SU-DHL-6 (cell line): ENCODE measurements at regions not wholly inside any gene's neighbourhood (a gene's known extent, or its start where the extent isn't known, plus 50 kb on each side); places are given as distances from the start of the nearest gene placed in this dataset.

ENCODE experiments used
- H2AFZ ChIP-seq: fragments of 200-600 bp; sonication (generic); 2 replicates; pipeline ENCODE4 v1.6.1; 2014; ENCODE audit warnings: low read depth, mild to moderate bottlenecking, moderate library complexity, mixed read lengths, antibody characterized with exemption, low read length; ENCODE audit not compliant: severe bottlenecking
- H3F3A ChIP-seq: fragments of 200-600 bp; shearing (Covaris generic); 2 replicates; pipeline ENCODE4 v1.6.0; 2016; ENCODE audit warnings: antibody characterized with exemption, mild to moderate bottlenecking; ENCODE audit not compliant: insufficient read depth
- H3K27ac ChIP-seq: fragments of 200-600 bp; sonication (generic); 2 replicates; pipeline ENCODE4 v1.5.1; 2016; ENCODE audit warnings: low read depth, mild to moderate bottlenecking, low read length, moderate library complexity, mixed read lengths
- H3K27me3 ChIP-seq: fragments of 200-600 bp; sonication (generic), shearing (Covaris generic); 2 replicates; pipeline ENCODE4 v1.6.0; 2014; ENCODE audit warnings: mild to moderate bottlenecking, low read length
- H3K36me3 ChIP-seq: fragments of 200-600 bp; sonication (generic); 2 replicates; pipeline ENCODE4 v1.6.1; 2014; ENCODE audit warnings: mild to moderate bottlenecking, low read length, mixed read lengths
- H3K4me2 ChIP-seq: fragments of 300-600, 200-600 bp; shearing (Covaris generic), sonication (generic); 2 replicates; pipeline ENCODE4 v1.6.0; 2014; ENCODE audit warnings: low read length, low read depth, mild to moderate bottlenecking; ENCODE audit not compliant: poor library complexity, severe bottlenecking
- H3K4me3 ChIP-seq: fragments of 200-600 bp; sonication (generic); 2 replicates; pipeline ENCODE4 v1.5.1; 2014; ENCODE audit warnings: antibody characterized with exemption, low read length, mild to moderate bottlenecking, mixed read lengths; ENCODE audit not compliant: insufficient read depth, poor library complexity, severe bottlenecking
- H3K79me2 ChIP-seq: fragments of 200-600 bp; sonication (generic); 2 replicates; pipeline ENCODE4 v1.6.1; 2014; ENCODE audit warnings: mild to moderate bottlenecking, low read length, moderate library complexity; ENCODE audit not compliant: insufficient read depth
- H3K9ac ChIP-seq: fragments of 200-600 bp; sonication (generic); 2 replicates; pipeline ENCODE4 v1.7.0; 2014; ENCODE audit warnings: mild to moderate bottlenecking, low read length
- H3K9me2 ChIP-seq: fragments of 200-600 bp; sonication (generic); replicated peaks from 2 replicates; pipeline ENCODE4 v1.6.1; 2014; ENCODE audit warnings: low read length; ENCODE audit not compliant: insufficient read depth
- H3K9me3 ChIP-seq: fragments of 200-600 bp; sonication (generic); 2 replicates; pipeline ENCODE4 v1.6.1; 2014; ENCODE audit warnings: low read length, mixed read lengths; ENCODE audit not compliant: insufficient read depth
- H4K20me1 ChIP-seq: fragments of 200-600 bp; sonication (generic); 2 replicates; pipeline ENCODE4 v1.6.1; 2014; ENCODE audit warnings: low read depth, mild to moderate bottlenecking, antibody characterized with exemption, low read length, moderate library complexity, mixed read lengths
- CTCF ChIP-seq: fragments of 200-600 bp; sonication (generic); IDR thresholded peaks from one replicate; pipeline ENCODE4 v1.5.1; 2017; ENCODE audit warnings: antibody characterized with exemption, mild to moderate bottlenecking, low read length, moderate library complexity; ENCODE audit not compliant: insufficient read depth, poor library complexity, severe bottlenecking
- EZH2phosphoT487 ChIP-seq: fragments of 200-600 bp; sonication (generic), shearing (Covaris generic); conservative IDR thresholded peaks from 2 replicates; pipeline ENCODE4 v1.6.1; 2018; ENCODE audit warnings: mild to moderate bottlenecking, antibody characterized with exemption, low read length, moderate library complexity, mixed read lengths

GRCh38 chr14:38880643-38881524, 222.2 kb downstream of the SEC23A start:
- no peak for TF ChIP-seq EZH2phosphoT487
- TF ChIP-seq CTCF = no peak
- no peaks in the 10 kb centered on the region for H3K36me3 ChIP-seq
- H3K27ac ChIP-seq = no peak overlapping the region
- H3K9ac ChIP-seq = no peak overlapping the region
- no peaks in the 10 kb centered on the region for H3K27me3 ChIP-seq
- H3F3A ChIP-seq = no peaks in the 10 kb centered on the region
- H3K9me3 ChIP-seq = no peaks in the 10 kb centered on the region
- H2AFZ ChIP-seq = no peak overlapping the region
- no peaks in the 10 kb centered on the region for H4K20me1 ChIP-seq
- H3K9me2 ChIP-seq = no peaks in the 10 kb centered on the region; the same call in 1 of the 2 replicates
- H3K79me2 ChIP-seq = no peaks in the 10 kb centered on the region
- H3K4me2 ChIP-seq = no peak overlapping the region
- H3K4me3 ChIP-seq = no peak overlapping the region

GRCh38 chr14:38877744-38878388, 225.2 kb downstream of the SEC23A start:
- Histone ChIP-seq H3K27ac (no peak overlapping the region), H3K9me3 (no peaks in the 10 kb centered on the region), H3K4me2 (no peak overlapping the region), H3K9ac (no peak overlapping the region), H3K79me2 (no peaks in the 10 kb centered on the region), H3K36me3 (no peaks in the 10 kb centered on the region), H2AFZ (no peak overlapping the region), H3K9me2 (no peaks in the 10 kb centered on the region), H3F3A (no peaks in the 10 kb centered on the region), H3K27me3 (no peaks in the 10 kb centered on the region), H3K4me3 (no peak overlapping the region), H4K20me1 (no peaks in the 10 kb centered on the region)
- TF ChIP-seq EZH2phosphoT487 (no peak), CTCF (no peak)

- no peak overlapping the region for H3K4me2 ChIP-seq
- no peak overlapping the region for H3K27ac ChIP-seq
- no peaks in the 10 kb centered on the region for H3K27me3 ChIP-seq
- H3K36me3 ChIP-seq = no peaks in the 10 kb centered on the region
- no peaks in the 10 kb centered on the region for H3F3A ChIP-seq
- no peak overlapping the region for H3K9ac ChIP-seq
- no peaks in the 10 kb centered on the region for H3K9me3 ChIP-seq
- H3K9me2 ChIP-seq = no peaks in the 10 kb centered on the region
- no peaks in the 10 kb centered on the region for H4K20me1 ChIP-seq
- H2AFZ ChIP-seq = no peak overlapping the region
- no peak for TF ChIP-seq EZH2phosphoT487
- no peak for TF ChIP-seq CTCF
- no peak overlapping the region for H3K4me3 ChIP-seq
- H3K79me2 ChIP-seq = no peaks in the 10 kb centered on the region
Observed at GRCh38 chr14:38874721-38875120, 228.3 kb downstream of the SEC23A start.
